Ishikawa (cell line): ENCODE measurements at regions not wholly inside any gene's neighbourhood (a gene's known extent, or its start where the extent isn't known, plus 50 kb on each side); places are given as distances from the start of the nearest gene placed in this dataset.

Source experiments
- CEBPB ChIP-seq: IDR thresholded peaks from 2 replicates; pipeline ENCODE4 v1.6.1; 2012
- CREB1 ChIP-seq: IDR thresholded peaks from 2 replicates; pipeline ENCODE4 v1.6.1; 2012; ENCODE audit warnings: low read depth
- EGR1 ChIP-seq: IDR thresholded peaks from 2 replicates; pipeline ENCODE4 v1.6.1; 2012
- EP300 ChIP-seq: IDR thresholded peaks from 2 replicates; pipeline ENCODE4 v1.6.1; 2012; ENCODE audit warnings: borderline replicate concordance
- FOXM1 ChIP-seq: IDR thresholded peaks from 2 replicates; pipeline ENCODE4 v1.6.1; 2012; ENCODE audit warnings: low read depth, borderline replicate concordance
- MAX ChIP-seq: IDR thresholded peaks from 2 replicates; pipeline ENCODE4 v1.6.1; 2012
- NFIC ChIP-seq: IDR thresholded peaks from 2 replicates; pipeline ENCODE4 v1.6.1; 2012
- RAD21 ChIP-seq: IDR thresholded peaks from 2 replicates; pipeline ENCODE4 v1.6.1; 2012; ENCODE audit warnings: low read depth
- REST ChIP-seq: IDR thresholded peaks from 2 replicates; pipeline ENCODE4 v1.6.1; 2012; ENCODE audit warnings: low read depth, mild to moderate bottlenecking
- TAF1 ChIP-seq: IDR thresholded peaks from 2 replicates; pipeline ENCODE4 v1.6.1; 2012; ENCODE audit warnings: low read depth, mild to moderate bottlenecking
- TCF12 ChIP-seq: IDR thresholded peaks from 2 replicates; pipeline ENCODE4 v1.6.1; 2012; ENCODE audit warnings: low read depth
- TEAD4 ChIP-seq: IDR thresholded peaks from 2 replicates; pipeline ENCODE4 v1.6.1; 2012
- YY1 ChIP-seq: IDR thresholded peaks from 2 replicates; pipeline ENCODE4 v1.6.1; 2012; ENCODE audit warnings: low read depth

GRCh38 chr16:73321853-73322252 is 273.9 kb upstream of the ZFHX3 start:
- no peak for TF ChIP-seq RAD21
- TF ChIP-seq TEAD4 = no peak
- no peak for TF ChIP-seq TAF1
- no peak for TF ChIP-seq NFIC
- TF ChIP-seq FOXM1 = no peak
- no peak for TF ChIP-seq EP300
- no peak for TF ChIP-seq YY1
- no peak for TF ChIP-seq TCF12
- no peak for TF ChIP-seq REST
- no peak for TF ChIP-seq CEBPB
- no peak for TF ChIP-seq CREB1
- TF ChIP-seq MAX = no peak
- TF ChIP-seq EGR1 = no peak
